ENCODE measurements at regions not wholly inside any gene's neighbourhood (a gene's known extent, or its start where the extent isn't known, plus 50 kb on each side); places are given as distances from the start of the nearest gene placed in this dataset.

DNA sequence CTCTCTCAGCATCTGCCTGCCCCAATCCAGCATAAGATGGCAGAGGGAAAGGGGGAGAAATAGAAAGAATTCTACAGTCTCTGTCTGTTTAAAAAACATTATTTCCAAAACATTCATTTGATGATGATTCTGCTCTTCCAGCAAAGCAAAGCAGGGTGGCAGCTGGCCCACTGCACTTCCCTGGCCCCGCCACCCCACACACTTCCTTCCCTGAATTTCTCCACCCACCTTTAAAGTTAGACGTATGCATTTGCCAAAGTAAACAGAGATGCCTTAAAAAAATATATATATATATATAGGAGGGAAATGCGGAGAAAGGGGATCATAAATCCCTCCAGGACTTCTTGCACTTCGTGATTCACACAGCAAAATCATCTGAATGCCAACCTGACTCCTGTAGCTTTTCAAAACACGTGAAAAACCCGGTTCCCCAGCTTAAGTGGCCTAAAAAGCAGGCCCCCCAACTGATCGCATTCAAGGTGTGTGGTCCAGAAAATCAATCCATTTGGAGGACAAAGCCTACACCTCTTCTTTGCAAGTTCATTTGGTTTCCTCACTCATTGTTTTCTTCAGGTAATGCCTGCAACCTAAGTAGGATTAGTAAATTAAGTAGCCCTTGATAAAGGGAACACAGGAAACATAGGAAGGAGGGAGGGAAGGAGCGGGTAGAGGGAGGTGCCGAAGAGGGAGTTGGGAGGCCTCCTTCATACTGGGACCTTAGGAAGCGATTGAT, 68.8 kb downstream of the LLPH start:
- no peak overlapping the region for H3K4me3 ChIP-seq
- H3K4me1 ChIP-seq: no peaks in the 10 kb centered on the region
- intact Hi-C loops (cut with DNase I): no loop called here
- TF ChIP-seq POLR2A (IDR thresholded peaks at IDR 0.05): no peak
- TF ChIP-seq, protein P1, sequence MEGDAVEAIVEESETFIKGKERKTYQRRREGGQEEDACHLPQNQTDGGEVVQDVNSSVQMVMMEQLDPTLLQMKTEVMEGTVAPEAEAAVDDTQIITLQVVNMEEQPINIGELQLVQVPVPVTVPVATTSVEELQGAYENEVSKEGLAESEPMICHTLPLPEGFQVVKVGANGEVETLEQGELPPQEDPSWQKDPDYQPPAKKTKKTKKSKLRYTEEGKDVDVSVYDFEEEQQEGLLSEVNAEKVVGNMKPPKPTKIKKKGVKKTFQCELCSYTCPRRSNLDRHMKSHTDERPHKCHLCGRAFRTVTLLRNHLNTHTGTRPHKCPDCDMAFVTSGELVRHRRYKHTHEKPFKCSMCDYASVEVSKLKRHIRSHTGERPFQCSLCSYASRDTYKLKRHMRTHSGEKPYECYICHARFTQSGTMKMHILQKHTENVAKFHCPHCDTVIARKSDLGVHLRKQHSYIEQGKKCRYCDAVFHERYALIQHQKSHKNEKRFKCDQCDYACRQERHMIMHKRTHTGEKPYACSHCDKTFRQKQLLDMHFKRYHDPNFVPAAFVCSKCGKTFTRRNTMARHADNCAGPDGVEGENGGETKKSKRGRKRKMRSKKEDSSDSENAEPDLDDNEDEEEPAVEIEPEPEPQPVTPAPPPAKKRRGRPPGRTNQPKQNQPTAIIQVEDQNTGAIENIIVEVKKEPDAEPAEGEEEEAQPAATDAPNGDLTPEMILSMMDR (IDR thresholded peaks at IDR 0.05): no peak
- H3K9me3 ChIP-seq: no peaks in the 10 kb centered on the region
- H3K27ac ChIP-seq: no peak overlapping the region
- ATAC-seq (no peak), DNase-seq (no peak)
- no peaks in the 10 kb centered on the region for H3K27me3 ChIP-seq
- WGBS, 2 donors: 64 to 72% methylated on average over 10 of the region's 10 CpGs
- no peaks in the 10 kb centered on the region for H3K36me3 ChIP-seq (replicated peaks in 1 of 2; ENCODE audit: insufficient read depth in 1 of 2, low read depth in 2 of 2)

DNA sequence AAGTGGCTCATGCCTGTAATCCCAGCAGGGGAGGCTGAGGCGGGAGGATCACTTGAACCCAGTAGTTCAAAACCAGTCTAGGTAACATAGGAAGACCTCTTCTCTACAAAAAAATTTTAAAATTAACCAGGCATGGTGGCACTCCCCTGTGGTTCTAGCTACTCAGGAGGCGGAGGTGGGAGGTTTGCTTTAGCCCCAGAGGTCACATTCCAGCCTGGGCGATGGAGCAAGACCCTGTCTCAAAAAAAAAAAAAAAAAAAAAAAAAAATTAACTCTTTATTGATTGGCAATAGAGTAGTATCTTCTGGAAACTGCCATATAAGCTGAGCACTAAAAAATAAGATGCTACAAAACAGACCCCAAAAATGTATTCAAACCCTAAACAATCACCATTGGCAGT, 69.5 kb downstream of the LLPH start:
- DNase-seq (no peak), ATAC-seq (no peak)
- no peak overlapping the region for H3K4me3 ChIP-seq
- H3K27ac ChIP-seq: no peak overlapping the region
- no peaks in the 10 kb centered on the region for H3K9me3 ChIP-seq
- peaks cover 2% of the 10 kb centered on the region for H3K4me1 ChIP-seq
- no peaks in the 10 kb centered on the region for H3K27me3 ChIP-seq
- WGBS, 2 donors: 72 to 85% methylated on average over 3 of the region's 3 CpGs
- H3K36me3 ChIP-seq (replicated peaks in 1 of 2; ENCODE audit: insufficient read depth in 1 of 2, low read depth in 2 of 2): no peaks in the 10 kb centered on the region
- intact Hi-C loops (cut with DNase I): no loop called here
- TF ChIP-seq, protein P1 (IDR thresholded peaks at IDR 0.05): no peak
- no peak for TF ChIP-seq POLR2A (IDR thresholded peaks at IDR 0.05)

DNA sequence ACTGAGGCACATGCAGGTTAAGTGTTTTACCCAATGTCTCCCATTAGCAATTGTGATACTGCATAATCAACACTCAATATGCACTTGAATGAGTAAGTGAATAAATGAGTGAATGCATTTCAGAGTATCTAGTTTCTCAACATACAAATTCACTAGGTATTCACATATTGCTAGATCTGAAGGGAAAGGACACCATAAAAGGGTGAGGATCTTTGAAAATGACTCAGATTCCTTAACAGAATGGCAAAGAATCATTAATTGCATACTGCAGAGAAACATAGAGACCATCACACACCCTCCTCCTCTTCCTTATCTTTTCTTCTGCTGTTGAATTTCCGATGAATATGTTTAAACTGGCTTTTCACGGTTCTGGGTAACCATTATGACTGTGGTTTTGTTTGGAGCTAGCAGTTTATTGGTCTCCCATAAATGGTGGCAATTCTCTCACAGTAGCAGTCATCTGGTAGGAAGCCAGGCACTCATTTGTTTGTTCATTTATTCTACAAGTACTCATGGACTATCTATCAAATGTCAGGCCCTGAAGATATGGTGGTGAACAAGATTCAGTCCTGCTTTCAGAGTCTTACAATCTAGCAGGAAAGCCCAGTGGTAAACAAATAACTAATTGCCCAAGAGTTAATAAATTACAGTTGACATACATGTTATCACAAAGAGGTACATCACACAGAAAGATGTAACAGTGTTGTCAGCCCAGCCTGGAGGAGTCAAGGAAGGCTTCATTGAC, 70.2 kb downstream of the LLPH start:
- Histone ChIP-seq H3K4me3 (no peak overlapping the region), H3K27ac (no peak overlapping the region), H3K4me1 (peaks cover 4% of the 10 kb centered on the region), H3K9me3 (no peaks in the 10 kb centered on the region), H3K27me3 (no peaks in the 10 kb centered on the region), H3K36me3 (replicated peaks in 1 of 2; ENCODE audit: insufficient read depth in 1 of 2, low read depth in 2 of 2) (no peaks in the 10 kb centered on the region)
- intact Hi-C loops (cut with DNase I): no loop called here
- DNase-seq (no peak), ATAC-seq (no peak)
- TF ChIP-seq, protein P1 (IDR thresholded peaks at IDR 0.05): no peak
- TF ChIP-seq POLR2A (IDR thresholded peaks at IDR 0.05): no peak
- 32 to 50% methylated on average over 2 of the region's 2 CpGs for WGBS, 2 donors

DNA sequence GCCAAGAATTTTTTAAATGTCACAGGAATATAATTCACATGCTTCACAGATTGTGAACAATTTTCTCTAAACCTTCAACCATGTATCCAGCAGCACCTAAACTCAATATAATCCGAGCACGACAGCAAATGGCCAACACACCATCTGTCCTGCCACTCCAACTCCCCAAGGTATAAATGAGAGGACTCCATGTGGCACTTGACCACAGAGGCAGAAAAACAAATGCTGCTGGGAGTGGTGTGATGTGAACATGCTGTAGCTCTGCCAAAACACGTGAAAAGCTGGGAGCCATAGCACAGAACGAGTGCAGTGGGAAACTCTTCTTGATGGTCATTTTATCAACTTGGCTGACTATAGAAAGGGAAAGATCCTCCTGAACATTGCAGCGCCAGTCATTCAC, 70.9 kb downstream of the LLPH start:
- 74 to 84% methylated on average over 5 of the region's 5 CpGs for WGBS, 2 donors
- TF ChIP-seq, protein P1 (IDR thresholded peaks at IDR 0.05): no peak
- Histone ChIP-seq H3K27me3 (no peaks in the 10 kb centered on the region), H3K27ac (no peak overlapping the region), H3K36me3 (replicated peaks in 1 of 2; ENCODE audit: insufficient read depth in 1 of 2, low read depth in 2 of 2) (no peaks in the 10 kb centered on the region), H3K4me1 (peaks cover 4% of the 10 kb centered on the region), H3K4me3 (no peak overlapping the region), H3K9me3 (no peaks in the 10 kb centered on the region)
- intact Hi-C loops (cut with DNase I): no loop called here
- ATAC-seq: no peak
- no peak for DNase-seq

All from body of pancreas (tissue), 4 donors.